HG02588 (cell line): ENCODE measurements at regions not wholly inside any gene's neighbourhood (a gene's known extent, or its start where the extent isn't known, plus 50 kb on each side); places are given as distances from the start of the nearest gene placed in this dataset.
"Not testable (repeated sequence)": the region's sequence is repeated elsewhere in the genome, so short reads cannot be mapped to it uniquely, and the experiment has no call there.

Source experiments
- ATAC-seq: cut with Tn5 transposase; IDR thresholded peaks from one replicate; pipeline ENCODE4 v1.9.1; 2021; ENCODE audit warnings: mild to moderate bottlenecking, moderate library complexity; ENCODE audit not compliant: unreplicated experiment

DNA sequence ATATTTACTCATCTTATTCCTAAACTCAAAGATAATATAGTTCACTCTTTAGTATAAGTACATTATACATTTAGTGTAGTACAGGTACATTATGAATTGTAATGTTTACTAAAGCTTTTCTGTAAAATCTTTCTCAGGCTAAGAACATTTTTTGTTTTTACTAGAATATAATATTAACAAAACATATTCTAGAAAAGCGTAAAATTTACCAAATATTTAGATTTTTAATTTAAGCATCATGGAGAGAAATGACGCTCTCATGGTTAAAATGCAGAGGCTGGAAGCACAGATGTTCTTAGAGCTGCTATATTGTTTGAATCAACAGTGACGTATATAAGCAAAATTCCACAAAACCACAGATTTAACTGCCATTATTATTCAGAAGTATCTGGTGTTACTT lies 54.7 kb upstream of the NBPF15 start:
- not testable (repeated sequence) for ATAC-seq

DNA sequence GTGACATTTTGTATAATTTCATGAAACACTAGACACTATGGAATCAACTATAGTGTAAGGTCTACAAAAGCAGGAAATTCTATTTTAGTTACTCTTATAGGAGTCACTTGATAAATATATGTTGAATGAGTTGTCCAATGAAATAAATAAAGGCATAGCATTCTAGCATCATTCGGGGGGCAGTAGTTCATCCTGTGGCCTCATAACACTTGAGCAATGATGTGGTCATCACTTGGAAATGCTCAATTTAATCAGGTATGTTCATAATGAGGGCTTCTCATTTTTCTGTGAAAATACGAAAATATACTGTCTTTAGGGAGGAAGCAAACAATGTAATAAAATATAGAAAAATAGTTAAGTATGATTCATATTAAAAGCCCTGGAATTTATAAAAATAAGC lies 55.4 kb upstream of the NBPF15 start:
- ATAC-seq: not testable (repeated sequence)

DNA sequence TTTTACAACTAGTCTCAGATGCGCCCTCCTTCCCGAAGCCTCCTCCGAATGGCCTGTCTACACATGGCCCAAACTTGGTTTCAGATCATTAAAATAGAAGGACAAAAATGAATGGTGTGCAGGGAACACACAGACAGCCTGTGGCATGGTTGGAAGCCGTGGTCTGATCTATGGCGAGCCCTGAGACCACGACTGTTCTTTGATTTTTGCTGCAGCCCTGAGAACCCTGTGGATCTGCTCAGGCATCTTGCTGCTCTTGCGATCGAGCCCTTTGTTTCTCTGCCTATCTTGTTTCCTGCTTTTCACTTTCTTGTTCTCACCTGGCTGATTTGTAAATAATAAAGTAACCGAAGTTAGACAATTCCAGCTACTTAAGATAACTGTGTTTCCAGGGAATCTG lies 57.0 kb upstream of the NBPF15 start:
- not testable (repeated sequence) for ATAC-seq

DNA sequence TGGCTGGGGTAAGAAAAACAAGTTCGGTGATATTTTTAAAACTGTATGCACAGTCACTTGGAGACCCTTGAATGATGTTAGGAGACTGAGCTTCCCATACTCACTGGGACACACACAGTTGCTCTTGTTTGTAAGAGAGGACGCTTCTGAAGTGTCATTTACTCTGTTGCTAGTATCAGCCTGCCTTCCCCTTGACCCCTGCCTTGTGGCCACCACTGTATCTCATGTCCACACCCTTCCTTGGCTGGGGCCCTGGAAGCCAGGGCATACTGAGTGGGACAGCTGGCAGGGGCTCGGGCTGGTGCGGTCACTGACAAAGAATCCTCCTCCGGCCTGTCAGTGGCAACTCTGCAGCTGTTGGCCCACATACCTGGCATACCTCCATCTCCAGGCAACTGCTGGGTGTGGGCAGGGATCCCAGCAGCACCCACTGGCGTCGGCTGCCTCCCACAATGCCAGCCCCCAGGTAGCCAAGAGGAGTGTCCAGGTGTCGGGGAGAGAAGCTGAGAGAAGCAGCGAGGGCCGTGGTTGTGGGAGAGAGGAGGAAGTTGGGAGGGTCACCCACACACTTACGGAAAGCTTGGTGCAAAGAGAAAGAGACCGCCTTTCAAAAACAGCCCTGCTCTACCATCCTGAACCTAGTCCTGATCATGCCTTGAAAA lies 58.2 kb upstream of the NBPF15 start:
- ATAC-seq: not testable (repeated sequence)

DNA sequence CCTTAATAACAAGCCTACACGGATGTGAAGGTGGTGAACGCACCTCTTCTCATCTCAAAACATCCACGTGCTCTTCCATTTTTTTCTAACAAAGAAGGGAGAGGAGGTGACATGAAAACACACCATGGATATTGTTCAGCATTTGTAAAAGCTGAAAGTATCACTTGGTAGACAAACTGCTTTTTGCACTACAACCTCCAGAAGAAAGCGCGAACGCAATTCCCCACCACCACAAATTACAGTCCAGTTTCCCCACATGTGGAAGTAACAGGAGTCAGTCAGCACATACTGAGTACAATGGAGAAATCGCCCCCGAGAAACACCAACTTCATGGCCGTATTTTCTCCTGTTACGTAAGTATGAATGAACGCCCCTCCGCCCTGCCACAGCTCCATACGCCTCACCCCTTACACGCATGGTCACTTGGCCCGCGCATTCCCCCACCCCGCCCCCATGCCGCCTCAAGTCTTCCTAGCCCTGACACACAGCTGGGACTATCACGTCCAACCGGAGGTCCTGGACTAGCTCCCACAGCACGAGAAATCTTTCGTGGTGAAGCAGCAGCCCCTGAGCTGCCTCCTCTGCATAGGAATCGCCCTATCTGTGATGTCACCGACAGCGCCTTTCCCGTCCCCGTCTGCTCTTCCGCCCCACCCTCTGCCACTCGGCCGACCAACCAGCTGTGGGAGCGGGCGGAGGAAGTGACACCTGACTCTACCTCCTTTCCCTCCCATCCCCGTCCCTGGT lies 62.4 kb upstream of the NBPF15 start:
- peak; percentile 93 for ATAC-seq

DNA sequence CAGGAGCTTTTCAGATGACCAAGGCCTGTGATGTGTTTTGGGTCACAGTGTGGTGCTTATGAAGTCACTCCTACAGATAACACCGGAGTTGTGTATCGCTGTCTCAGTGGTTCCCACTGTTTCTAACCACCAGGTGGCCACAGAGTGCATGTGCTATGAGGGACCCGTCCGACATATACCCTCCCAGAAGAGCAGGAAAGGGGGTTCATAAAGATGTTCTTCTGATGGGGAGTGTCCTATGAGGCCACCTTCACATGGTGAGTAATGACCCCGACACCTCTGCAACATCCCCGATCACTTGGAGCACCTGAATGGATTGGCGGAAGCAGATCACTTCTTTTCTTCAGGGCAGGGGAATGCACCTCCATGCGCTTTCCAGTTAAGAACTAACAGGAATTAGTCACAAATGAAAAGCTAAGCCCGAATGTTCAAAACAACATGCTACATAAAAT lies 60.5 kb upstream of the PPIAL4F start:
- not testable (repeated sequence) for ATAC-seq

DNA sequence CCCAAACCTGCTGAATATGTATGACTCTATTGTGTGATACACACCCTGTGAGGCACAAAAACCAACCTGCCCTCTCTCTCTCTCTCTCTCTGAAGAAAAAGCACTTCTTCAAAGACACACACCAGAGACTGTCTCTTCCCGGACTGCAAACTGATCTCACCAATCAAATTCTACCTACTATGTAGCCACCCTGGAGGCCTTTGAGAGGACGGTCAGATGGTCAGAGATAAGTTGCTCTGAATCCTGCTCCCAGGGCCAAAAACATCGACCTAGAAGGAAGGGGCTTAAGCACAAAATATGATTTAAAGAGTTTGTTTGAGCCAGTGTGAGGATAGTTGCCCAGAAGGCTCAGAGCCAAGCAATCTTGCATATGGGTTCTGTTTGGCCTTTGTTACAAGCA lies 59.2 kb upstream of the PPIAL4F start:
- ATAC-seq: not testable (repeated sequence)

DNA sequence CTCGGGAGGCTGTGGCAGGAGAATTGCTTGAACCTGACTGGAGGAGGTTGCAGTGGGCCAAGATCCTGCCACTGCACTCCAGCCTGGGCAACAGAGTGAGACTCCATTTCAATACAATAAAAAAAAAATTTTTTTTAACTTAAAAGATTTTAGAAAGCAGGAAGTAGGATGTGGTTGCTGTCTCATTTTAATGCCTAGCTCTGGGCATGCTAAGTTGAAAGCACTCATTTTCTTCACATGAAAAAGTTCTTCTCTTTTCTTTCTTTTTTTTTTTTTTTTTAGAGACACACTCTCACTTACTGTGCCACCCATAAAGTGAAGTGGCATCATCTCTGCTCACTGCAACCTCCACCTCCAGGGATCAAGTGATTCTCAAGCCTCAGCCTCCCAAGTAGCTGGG lies 58.4 kb upstream of the PPIAL4F start:
- not testable (repeated sequence) for ATAC-seq

DNA sequence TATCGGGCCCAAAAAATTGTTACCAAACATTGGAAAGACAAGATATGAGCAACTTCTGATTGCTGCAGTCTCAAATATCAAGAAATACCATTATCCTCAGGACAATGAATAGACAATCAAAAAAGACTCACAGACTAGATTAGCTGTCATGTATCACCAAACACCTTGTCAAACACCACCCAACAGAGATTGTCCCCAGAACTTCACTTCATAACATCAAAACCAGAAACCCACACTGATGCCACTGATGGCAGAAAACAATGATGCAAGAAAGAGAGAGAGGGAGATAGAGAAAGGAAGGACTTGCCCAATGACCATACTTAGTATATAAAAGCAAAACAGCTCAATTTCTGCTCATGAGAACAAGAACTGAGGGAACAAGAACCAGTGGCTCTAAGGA lies 56.0 kb upstream of the PPIAL4F start:
- not testable (repeated sequence) for ATAC-seq

DNA sequence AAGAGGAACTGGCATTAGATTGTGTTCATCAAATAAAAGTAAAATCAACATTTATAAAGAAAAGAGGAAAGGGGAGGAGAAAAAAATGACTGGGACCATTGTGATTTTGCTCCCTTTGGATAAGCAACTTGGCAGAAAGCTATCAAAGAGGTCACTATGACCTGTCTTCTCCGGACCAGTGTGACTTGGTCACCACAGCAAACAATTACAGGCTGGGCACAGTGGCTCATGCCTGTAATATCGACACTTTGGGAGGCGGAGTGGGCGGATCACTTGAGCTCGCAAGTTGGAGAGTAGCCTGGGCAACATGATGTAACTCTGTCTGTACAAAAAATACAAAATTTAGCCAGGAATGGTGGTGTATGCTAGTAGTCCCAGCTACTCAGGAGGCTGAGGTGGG lies 55.5 kb upstream of the PPIAL4F start:
- not testable (repeated sequence) for ATAC-seq

DNA sequence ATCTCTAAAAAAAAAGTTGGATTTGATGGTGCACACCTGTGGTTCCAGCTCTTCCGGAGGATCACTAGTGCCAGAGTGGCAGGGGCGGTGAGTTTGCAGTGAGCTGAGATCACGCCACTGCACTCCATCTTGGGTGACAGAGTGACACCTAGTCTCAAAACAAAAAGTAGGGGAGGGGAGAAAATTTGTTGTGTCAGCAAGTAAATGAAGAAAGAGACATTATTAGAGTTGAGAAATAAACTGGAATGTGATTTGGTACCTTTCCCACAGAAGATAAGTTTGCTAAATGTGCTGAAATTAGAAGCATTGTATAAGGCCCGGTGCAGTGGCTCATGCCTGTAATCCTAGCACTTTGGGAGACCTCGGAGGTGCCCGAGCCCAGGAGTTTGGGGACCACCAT lies 54.0 kb upstream of the PPIAL4F start:
- not testable (repeated sequence) for ATAC-seq

DNA sequence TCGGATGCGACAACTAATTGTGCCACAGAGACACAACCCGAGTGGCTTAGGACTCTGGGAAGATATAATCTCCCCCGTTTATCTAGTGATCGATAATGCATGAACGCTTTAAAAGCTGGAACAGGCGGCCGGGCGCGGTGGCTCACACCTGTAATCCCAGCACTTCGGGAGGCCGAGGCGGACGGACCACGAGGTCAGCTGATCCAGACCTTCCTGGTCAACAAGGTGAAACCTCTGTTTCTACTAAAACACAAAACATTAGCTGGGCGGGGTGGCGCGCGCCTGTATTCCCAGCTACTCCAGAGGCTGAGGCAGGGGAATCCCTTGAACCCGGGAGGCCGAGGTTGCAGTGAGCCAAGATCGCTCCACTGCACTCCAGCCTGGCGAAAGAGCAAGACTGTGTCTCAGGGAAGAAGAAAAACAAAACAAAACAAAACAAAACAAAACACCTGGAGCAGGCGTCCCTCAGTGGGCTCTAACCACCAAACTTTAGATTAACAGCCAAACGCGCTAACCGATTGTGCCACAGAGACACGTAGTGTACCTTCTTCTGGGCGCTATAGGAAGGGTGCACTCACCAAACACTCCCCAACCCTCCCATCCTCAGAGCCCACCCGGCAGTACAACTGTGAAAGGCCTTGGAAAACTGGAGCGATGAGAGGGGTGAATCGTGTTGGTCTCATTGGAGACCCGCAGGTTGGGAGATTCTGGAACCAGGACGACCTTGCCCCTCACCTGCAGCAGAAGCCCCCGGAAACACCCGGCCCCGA lies 53.3 kb upstream of the PPIAL4F start:
- not testable (repeated sequence) for ATAC-seq
